HG03354 (cell line): ENCODE measurements at regions not wholly inside any gene's neighbourhood (a gene's known extent, or its start where the extent isn't known, plus 50 kb on each side); places are given as distances from the start of the nearest gene placed in this dataset.

Source experiments
- ATAC-seq: cut with Tn5 transposase; IDR thresholded peaks from one replicate; pipeline ENCODE4 v1.9.1; 2021; ENCODE audit warnings: mild to moderate bottlenecking; ENCODE audit not compliant: unreplicated experiment, poor library complexity, severe bottlenecking

DNA sequence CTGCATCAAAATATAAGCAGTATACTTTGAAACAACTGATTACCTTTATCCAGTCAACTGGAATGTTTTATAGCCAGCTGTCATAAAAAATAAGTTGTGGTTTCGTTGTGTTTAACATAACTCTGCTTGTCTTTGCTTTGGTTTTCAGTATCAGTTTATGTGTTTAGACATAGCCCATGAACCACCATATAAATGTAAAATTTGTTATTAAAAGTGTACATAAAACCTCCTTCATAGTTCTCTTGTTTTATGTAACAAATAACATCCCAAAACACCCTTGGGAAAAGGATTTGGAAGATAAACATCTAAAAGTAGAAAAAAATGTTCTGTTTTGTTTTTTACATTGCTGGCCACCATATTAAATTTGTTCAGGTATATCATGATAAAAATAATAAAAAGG is 347.0 kb upstream of the PROK2 start:
- ATAC-seq, result no peak

DNA sequence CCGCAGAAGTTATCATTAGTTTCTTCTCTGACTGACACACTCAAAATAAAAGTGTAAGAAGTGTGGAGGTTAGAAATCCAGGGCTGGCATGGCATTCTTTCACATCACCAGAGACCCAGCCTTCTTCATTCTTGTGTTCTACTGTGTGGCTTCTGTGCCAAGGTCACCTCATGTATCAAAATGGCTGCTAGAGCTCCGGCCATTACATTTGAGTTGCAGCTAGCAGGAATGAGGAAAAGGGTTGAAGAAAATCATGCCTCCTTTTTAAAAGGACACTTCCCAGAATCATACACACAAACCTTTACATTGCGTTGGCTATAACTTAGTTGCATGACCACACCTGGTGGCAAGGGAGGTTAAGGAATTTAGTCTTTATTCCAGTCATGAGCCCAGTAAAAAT is 345.6 kb upstream of the PROK2 start:
- no peak for ATAC-seq

DNA sequence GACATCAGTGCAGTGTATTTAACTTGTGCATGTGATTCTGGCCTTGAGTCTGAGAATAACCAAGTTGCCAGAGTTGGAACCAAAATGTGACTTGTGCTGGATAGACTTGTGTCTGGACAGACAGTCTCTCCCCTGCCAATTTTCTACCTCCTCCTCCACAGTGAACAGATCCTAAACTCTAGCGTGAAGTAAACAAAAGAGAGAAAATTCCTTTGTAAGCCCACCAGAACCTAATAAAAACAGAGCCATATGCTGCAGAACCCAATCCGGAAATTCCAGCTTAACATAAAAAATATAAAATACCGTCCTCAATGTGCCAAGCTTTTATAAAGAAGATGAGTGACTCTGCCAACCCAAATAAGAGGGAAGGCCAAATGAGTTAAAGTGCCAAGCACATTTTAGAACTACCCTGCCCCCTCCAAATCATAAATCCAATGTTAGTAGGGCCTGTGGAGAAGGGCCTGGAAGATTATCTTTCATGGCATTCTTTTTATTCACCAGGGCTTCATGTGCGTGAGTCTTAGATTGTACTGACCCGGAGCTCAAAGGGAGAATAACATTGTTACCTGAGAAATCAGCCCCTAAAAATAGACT is 344.6 kb upstream of the PROK2 start:
- no peak for ATAC-seq

DNA sequence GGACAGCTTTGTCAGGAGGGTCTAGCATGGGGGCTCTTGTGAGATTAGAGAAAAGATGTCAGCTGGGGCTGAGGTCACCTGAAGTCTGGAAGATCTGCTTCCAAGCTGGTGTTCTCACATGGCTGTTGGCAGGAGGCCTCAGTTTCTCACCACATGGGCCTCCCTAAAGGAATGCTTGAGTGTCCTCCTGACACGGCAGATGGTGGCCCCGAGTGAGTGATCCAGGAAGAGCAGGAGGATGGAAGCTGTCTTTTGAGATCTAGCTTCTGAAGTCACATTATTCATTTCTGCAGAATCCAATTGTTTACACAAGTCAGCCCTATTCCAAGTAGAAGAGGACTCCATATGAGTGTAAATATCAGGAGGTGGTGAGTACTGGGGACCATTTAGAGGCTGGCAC is 344.0 kb upstream of the PROK2 start:
- ATAC-seq, result no peak

GRCh38 chr3:72127844-72128243 is 342.9 kb upstream of the PROK2 start:
- ATAC-seq, result no peak

DNA sequence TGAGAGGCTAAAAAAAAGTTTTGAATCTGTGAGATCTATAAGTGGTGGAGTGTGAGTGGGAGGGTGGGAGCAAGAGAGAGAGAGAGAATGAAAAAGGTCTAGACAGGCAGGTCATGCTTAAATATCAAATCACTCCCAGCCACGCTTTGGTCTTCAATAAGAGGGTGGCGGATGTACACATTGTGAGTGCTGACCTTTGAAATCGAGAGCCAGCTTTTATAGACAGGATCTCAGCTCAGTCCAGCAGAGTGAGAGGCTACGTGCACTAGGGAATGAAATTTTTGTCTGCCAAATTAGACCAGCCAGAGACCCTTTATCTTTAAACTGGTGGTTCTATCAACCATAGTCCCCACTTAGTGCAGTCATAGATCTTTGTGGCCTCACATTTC is 342.3 kb upstream of the PROK2 start:
- no peak for ATAC-seq

- no peak for ATAC-seq
Measured at GRCh38 chr3:72126441-72127223, 341.7 kb upstream of the PROK2 start.

GRCh38 chr3:72123908-72124441 is 339.0 kb upstream of the PROK2 start:
- ATAC-seq, result peak; percentile 54

DNA sequence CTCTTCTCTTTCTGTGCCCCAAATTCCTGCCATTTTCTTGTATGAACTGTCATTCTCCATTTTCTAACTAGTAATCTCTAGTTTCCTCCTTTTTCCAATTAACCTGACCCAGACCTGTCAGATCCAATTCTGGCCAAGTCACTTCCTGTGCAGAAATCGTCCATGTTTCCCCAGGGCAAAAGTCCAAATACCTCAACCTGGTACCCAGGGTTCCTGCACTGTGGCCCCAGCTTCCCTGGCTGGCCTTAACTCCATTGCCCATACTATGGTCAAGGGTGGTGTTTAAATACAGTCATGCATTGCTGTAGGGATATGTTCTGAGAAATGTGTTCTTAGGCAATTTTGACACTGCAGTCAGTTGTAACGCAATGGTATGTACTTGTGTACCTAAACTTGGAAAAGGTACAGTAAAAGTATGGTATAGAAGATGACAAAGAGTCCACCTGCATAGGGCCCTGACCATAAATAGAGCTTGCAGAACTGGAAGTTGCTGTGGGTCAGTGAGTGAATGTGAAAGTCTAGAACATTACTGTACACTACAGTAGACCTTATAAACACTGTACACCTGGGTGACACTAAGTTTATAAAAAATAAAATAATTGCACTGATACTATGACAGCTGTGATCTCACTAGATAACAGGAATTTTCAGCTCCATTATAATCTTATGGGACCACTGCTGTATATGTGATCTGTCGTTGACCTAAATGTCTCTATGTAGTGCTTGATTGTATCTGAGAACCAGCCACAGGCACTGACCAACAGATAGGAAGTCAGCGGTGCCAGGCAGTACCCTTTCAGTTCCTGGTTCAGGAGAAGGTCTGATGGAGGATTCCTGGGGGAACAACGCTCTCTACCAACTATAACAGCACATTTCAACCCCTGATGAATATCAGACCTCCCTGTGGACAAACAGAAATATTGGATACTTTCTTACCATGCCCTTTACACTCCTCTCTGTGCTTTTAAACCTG is 336.1 kb upstream of the PROK2 start:
- no peak for ATAC-seq

- no peak for ATAC-seq
Measured at GRCh38 chr3:72120039-72120438, 335.1 kb upstream of the PROK2 start.

GRCh38 chr3:72118628-72119027 is 333.7 kb upstream of the PROK2 start:
- no peak for ATAC-seq

DNA sequence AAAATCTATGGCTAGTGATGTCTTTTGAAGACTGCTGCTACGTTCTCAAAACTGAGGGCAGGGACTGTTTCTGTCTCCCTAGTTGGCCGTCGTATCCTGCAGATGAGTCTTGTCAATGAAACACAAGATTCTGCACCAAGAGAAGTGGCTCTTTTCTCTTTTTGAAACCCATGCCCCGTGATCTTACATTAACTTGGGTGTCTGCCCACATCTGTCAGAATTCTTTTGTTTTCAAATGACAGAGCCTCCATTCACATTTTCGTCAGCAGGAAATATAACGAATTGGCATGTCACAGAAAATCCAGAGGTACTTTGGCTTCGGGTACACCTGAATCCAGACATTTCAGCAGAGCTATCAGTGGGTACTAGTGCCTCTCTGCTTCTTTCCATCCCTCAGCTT is 331.3 kb upstream of the PROK2 start:
- ATAC-seq, result no peak

DNA sequence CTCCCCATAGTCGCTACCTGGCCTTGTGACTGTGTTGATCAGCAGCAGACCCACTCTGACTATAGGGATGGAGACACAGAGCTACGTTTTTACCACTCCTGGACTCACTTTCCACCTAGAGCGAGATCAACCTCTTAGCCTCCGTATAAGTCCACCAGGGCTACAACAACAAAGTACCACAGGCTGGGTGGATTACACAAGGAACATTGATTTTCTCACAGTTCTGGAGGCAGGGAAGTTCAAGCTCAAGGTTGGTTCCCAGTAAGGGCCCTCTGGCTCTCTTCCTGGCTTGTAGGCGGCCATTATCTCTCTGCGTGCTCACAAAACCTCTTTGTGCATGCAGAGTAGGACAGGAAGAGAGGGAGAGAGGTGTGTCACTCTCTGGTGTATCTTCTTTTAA is 330.4 kb upstream of the PROK2 start:
- ATAC-seq, result no peak

DNA sequence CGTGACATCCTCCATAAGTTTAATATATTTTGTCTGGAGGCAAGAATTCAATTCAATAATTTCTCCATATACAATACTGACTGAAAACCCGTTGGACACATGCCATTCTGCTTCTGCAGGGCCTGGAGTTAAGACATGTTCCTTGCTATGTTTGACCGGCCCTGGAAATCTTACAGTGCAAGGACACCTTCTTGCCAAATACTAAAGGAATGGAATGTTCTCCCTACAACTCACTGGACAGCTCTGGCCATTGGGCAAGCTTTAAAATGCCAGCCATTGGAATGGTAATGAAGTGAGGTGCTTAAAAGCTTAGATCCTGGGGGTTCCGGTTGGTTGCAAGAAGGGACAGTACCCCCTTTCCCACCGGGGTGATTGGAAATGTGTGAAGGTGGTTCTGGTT is 329.8 kb upstream of the PROK2 start:
- ATAC-seq, result no peak

- no peak for ATAC-seq
Measured at GRCh38 chr3:72113964-72114363, 329.0 kb upstream of the PROK2 start.

- ATAC-seq, result no peak
Measured at GRCh38 chr3:72113564-72113963, 328.6 kb upstream of the PROK2 start.

GRCh38 chr3:72112435-72112834 is 327.5 kb upstream of the PROK2 start:
- no peak for ATAC-seq

DNA sequence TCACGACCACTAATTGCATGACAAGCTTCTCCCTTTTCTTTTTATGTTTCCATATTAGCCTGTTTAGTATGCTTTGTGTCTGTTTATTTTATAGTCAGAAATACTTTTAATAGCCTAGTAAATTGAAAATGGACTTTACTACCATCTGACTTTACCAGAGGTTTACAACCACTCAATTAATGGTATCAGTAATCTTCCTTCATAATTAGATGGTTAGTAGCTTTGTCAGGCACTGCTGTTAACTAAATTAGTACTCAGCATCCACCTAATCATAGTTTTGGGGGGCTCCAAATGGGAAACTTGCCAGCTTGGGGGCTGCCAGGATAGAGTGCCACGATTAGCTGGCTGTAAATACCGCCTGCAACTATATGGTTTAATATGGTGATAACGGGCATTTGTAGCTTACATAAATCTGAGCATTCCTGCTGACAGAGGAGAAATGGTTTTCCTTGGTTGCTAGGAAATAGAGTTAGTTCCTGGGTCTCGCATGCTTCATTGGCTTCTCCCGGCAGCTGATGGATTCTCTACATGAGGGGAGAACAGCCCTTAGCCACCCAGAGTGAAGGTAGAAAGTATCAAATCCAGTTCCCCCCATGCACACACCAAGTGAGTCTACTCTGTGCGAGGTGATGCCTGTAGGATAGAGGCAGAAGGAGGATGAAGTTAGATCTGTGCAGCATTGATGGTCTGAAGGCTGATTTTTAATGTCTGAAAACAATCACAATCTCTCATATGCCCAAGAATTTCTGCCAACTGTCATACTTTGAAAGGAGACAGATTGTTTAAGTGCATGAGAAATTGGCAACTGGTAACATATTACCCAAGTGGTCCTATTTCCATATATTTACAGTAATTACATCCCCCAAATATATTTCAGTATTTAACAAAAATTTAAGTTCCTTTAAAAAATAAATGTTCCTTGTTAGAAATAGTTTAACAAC is 326.6 kb upstream of the PROK2 start:
- no peak for ATAC-seq
